ENCODE measurements at regions not wholly inside any gene's neighbourhood (a gene's known extent, or its start where the extent isn't known, plus 50 kb on each side); places are given as distances from the start of the nearest gene placed in this dataset.

GRCh38 chr6:167720456-167721285 lies 106.0 kb upstream of the AFDN start:
- intact Hi-C loops (cut with DNase I), result no loop called here
- DNase-seq, result no peak
- no peaks in the 10 kb centered on the region for H3K9me3 ChIP-seq
- H3K27me3 ChIP-seq, result no peaks in the 10 kb centered on the region
- H3K36me3 ChIP-seq, result no peaks in the 10 kb centered on the region
- WGBS, 2 donors, result 80 to 84% methylated on average over 31 of the region's 31 CpGs
- TF ChIP-seq POLR2A (IDR thresholded peaks at IDR 0.05) (no peak), CTCF (IDR thresholded peaks at IDR 0.05) (no peak)
- H3K4me3 ChIP-seq (replicated peaks in 1 of 3), result no peak overlapping the region
- H3K4me1 ChIP-seq, result no peaks in the 10 kb centered on the region
- H3K27ac ChIP-seq, result no peak overlapping the region

GRCh38 chr6:167721291-167721690 lies 105.4 kb upstream of the AFDN start:
- no peak for TF ChIP-seq CTCF (IDR thresholded peaks at IDR 0.05)
- no peak for TF ChIP-seq POLR2A (IDR thresholded peaks at IDR 0.05)
- Histone ChIP-seq H3K4me3 (replicated peaks in 1 of 3) (no peak overlapping the region), H3K9me3 (no peaks in the 10 kb centered on the region), H3K36me3 (no peaks in the 10 kb centered on the region), H3K27ac (no peak overlapping the region), H3K27me3 (no peaks in the 10 kb centered on the region), H3K4me1 (no peaks in the 10 kb centered on the region)
- intact Hi-C loops (cut with DNase I), result no loop called here
- 93 to 95% methylated on average over 10 of the region's 10 CpGs for WGBS, 2 donors
- DNase-seq, result no peak

GRCh38 chr6:167722634-167723309 lies 103.9 kb upstream of the AFDN start:
- intact Hi-C loops (cut with DNase I), result no loop called here
- no peak for DNase-seq
- Histone ChIP-seq H3K27ac (no peak overlapping the region), H3K9me3 (no peaks in the 10 kb centered on the region), H3K36me3 (no peaks in the 10 kb centered on the region), H3K4me3 (replicated peaks in 1 of 3) (no peak overlapping the region), H3K4me1 (no peaks in the 10 kb centered on the region), H3K27me3 (no peaks in the 10 kb centered on the region)
- TF ChIP-seq CTCF (IDR thresholded peaks at IDR 0.05) (no peak), POLR2A (IDR thresholded peaks at IDR 0.05) (no peak)
- WGBS, 2 donors, result 62 to 74% methylated on average over 18 to 21 of the region's 21 CpGs

GRCh38 chr6:167726043-167726621 lies 100.6 kb upstream of the AFDN start:
- H3K4me3 ChIP-seq (replicated peaks in 1 of 3), result no peak overlapping the region
- DNase-seq, result no peak
- no peaks in the 10 kb centered on the region for H3K27me3 ChIP-seq
- H3K9me3 ChIP-seq, result no peaks in the 10 kb centered on the region
- intact Hi-C loops (cut with DNase I), result no loop called here
- no peaks in the 10 kb centered on the region for H3K4me1 ChIP-seq
- WGBS, 2 donors, result 91 to 92% methylated on average over 8 of the region's 8 CpGs
- TF ChIP-seq CTCF (IDR thresholded peaks at IDR 0.05), result no peak
- TF ChIP-seq POLR2A (IDR thresholded peaks at IDR 0.05), result no peak
- no peak overlapping the region for H3K27ac ChIP-seq
- H3K36me3 ChIP-seq, result no peaks in the 10 kb centered on the region

- H3K4me1 ChIP-seq, result peaks cover 8 to 17% of the 10 kb centered on the region in 2 donors
- no peaks in the 10 kb centered on the region for H3K36me3 ChIP-seq
- H3K27me3 ChIP-seq, result no peaks in the 10 kb centered on the region
- TF ChIP-seq CTCF (IDR thresholded peaks at IDR 0.05) (no peak), POLR2A (IDR thresholded peaks at IDR 0.05) (no peak)
- 96 to 97% methylated on average over 15 of the region's 15 CpGs for WGBS, 2 donors
- H3K9me3 ChIP-seq, result no peaks in the 10 kb centered on the region
- intact Hi-C loops (cut with DNase I), result no loop called here
- DNase-seq, result no peak
- H3K27ac ChIP-seq, result no peak overlapping the region
- H3K4me3 ChIP-seq (replicated peaks in 1 of 3), result no peak overlapping the region
Observed at GRCh38 chr6:167730441-167730840, 96.3 kb upstream of the AFDN start.

Measured in thyroid gland (tissue), 4 donors.